Ascending aorta (tissue), 2 donors: ENCODE measurements at regions not wholly inside any gene's neighbourhood (a gene's known extent, or its start where the extent isn't known, plus 50 kb on each side); places are given as distances from the start of the nearest gene placed in this dataset.

Experiments used
- DNase-seq, 2 donors: peaks; one replicate each; pipeline ENCODE4 v3.0.0-alpha.2; 2019; ENCODE audit warnings: low spot score in 2 of 2
- H3K27ac ChIP-seq, 2 donors: fragments of 200-600 bp; sonication (generic); one replicate each; pipeline ENCODE4 v1.5.1; 2016 to 2017; ENCODE audit warnings: mild to moderate bottlenecking in 1 of 2
- H3K27me3 ChIP-seq: fragments of 200-600 bp; sonication (generic); one replicate; pipeline ENCODE4 v1.5.1; 2017
- H3K36me3 ChIP-seq, 2 donors: fragments of 200-600 bp; sonication (generic); one replicate each; pipeline ENCODE4 v1.5.1; 2016
- H3K4me1 ChIP-seq, 2 donors: fragments of 200-600 bp; sonication (generic); one replicate each; pipeline ENCODE4 v1.5.1; 2016 to 2017; ENCODE audit warnings: mild to moderate bottlenecking in 1 of 2
- H3K4me3 ChIP-seq, 2 donors: fragments of 200-600 bp; sonication (generic); one replicate each; pipeline ENCODE4 v1.5.1; 2016 to 2017; ENCODE audit warnings: mild to moderate bottlenecking in 1 of 2
- H3K9me3 ChIP-seq, 2 donors: fragments of 200-600 bp; sonication (generic); one replicate each; pipeline ENCODE4 v1.5.1; 2016
- CTCF ChIP-seq, 3 experiments: fragments of 200-600 bp in 2 of 3; fragments of 450-650 bp in 1 of 3; sonication (generic) in 2 of 3; IDR thresholded peaks; one replicate each; pipeline ENCODE4 v1.5.1; 2016 to 2019; ENCODE audit warnings: antibody characterized with exemption in 3 of 3, mild to moderate bottlenecking in 1 of 3, moderate library complexity in 1 of 3
- intact Hi-C: fragments of 100-400 bp; cut with DNase I; formaldehyde crosslinking; loops from one replicate; pipeline ENCODE4 v1.15.1; 2023

DNA sequence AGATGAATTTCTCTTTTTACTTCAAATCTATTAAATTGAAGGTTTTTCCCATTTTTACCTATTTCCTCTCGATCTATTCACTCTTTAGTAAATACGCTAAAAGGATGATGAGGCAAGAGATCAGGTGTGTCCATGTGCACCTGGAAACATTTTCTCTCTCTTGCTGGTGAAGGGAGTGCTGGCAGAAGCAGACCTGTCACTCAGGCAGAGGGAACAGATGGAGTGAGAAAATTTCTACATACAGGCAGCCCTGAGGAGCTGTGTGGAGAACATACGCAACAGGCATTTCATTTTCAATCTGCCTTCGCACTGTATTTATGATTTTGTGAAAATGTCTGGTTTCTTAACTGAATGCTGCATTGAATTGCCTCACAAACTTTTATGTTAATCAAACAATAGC lies 249.5 kb downstream of the GPM6A start:
- H3K27me3 ChIP-seq: no peaks in the 10 kb centered on the region
- DNase-seq: no peak
- no peak for TF ChIP-seq CTCF (IDR thresholded peaks at IDR 0.05)
- H3K4me3 ChIP-seq: no peak overlapping the region
- H3K27ac ChIP-seq: no peak overlapping the region
- intact Hi-C loops: no loop called here
- H3K9me3 ChIP-seq: no peaks in the 10 kb centered on the region
- H3K36me3 ChIP-seq: no peaks in the 10 kb centered on the region
- no peaks in the 10 kb centered on the region for H3K4me1 ChIP-seq
